ENCODE measurements at regions not wholly inside any gene's neighbourhood (a gene's known extent, or its start where the extent isn't known, plus 50 kb on each side); places are given as distances from the start of the nearest gene placed in this dataset.

- dilution Hi-C loops (cut with MboI; ENCODE audit: extremely low pct_ligation_motif_present, low sequenced_read_pairs): no loop called here
- Histone ChIP-seq H3K79me2 (ENCODE audit: control insufficient read depth, insufficient read depth, low read length) (no peaks in the 10 kb centered on the region), H3K9ac (ENCODE audit: control insufficient read depth, extremely low read depth, insufficient read depth, low read length) (no peak overlapping the region), H2AFZ (ENCODE audit: control insufficient read depth, low read length) (no peak overlapping the region), H3K4me3 (ENCODE audit: control insufficient read depth in 2 of 3, extremely low read depth in 1 of 3, insufficient read depth in 2 of 3, low read depth in 1 of 3, low read length in 3 of 3) (no peak overlapping the region), H3K9me1 (ENCODE audit: control insufficient read depth, extremely low read depth, insufficient read depth, low read length) (no peaks in the 10 kb centered on the region), H3K4me1 (ENCODE audit: control insufficient read depth, extremely low read depth, insufficient read depth, low read length) (no peaks in the 10 kb centered on the region), H3K9me3 (ENCODE audit: control insufficient read depth, low read depth, low read length) (no peaks in the 10 kb centered on the region), H3K36me3 (ENCODE audit: control insufficient read depth in 2 of 2, extremely low read depth in 1 of 2, insufficient read depth in 2 of 2, low read length in 2 of 2) (no peaks in the 10 kb centered on the region), H3K4me2 (ENCODE audit: control insufficient read depth, extremely low read depth, insufficient read depth, low read depth, low read length) (no peak overlapping the region), H3K27me3 (ENCODE audit: control insufficient read depth, extremely low read depth, insufficient read depth, low read length) (no peaks in the 10 kb centered on the region), H4K20me1 (ENCODE audit: control insufficient read depth, extremely low read depth, insufficient read depth, low read length) (no peaks in the 10 kb centered on the region), H3K27ac (ENCODE audit: control insufficient read depth, insufficient read depth, low read length) (no peak overlapping the region)
- TF ChIP-seq CTCF (optimal IDR thresholded peaks at IDR 0.05 in 1 of 3, IDR thresholded peaks at IDR 0.05 in 1 of 3, conservative IDR thresholded peaks at IDR 0.05 in 1 of 3; ENCODE audit: extremely low read depth in 1 of 3, insufficient read depth in 2 of 3, low read length in 3 of 3) (no peak), EZH2 (IDR thresholded peaks at IDR 0.05; ENCODE audit: low read length) (no peak)
- DNase-seq (ENCODE audit: low read depth, low spot score) (no peak), FAIRE-seq (no peak)
Observed at GRCh38 chrX:137198040-137198439, 164.2 kb upstream of the GPR101 start.

DNA sequence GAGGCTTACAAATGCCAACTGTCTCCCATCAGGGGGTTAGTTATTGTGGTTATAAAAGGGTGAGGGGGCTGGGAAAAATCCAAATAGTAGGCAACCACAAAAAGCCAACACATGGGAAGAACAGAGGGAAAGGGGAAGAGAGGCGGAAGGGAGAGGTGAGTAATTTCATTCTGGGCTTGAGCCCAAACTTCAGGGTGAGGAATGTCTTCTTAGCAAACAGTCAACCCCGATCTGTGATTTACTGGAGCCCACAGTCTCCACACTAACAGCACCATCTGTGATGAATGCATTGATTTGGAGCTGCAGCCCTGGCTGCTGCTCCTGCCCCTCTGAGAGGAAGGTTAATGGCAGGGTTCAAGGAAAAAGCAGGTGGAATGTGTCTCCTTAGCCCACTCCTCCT lies 162.2 kb upstream of the GPR101 start:
- Histone ChIP-seq H2AFZ (ENCODE audit: control insufficient read depth, low read length) (no peak overlapping the region), H4K20me1 (ENCODE audit: control insufficient read depth, extremely low read depth, insufficient read depth, low read length) (no peaks in the 10 kb centered on the region), H3K79me2 (ENCODE audit: control insufficient read depth, insufficient read depth, low read length) (no peaks in the 10 kb centered on the region), H3K9ac (ENCODE audit: control insufficient read depth, extremely low read depth, insufficient read depth, low read length) (no peak overlapping the region), H3K27ac (ENCODE audit: control insufficient read depth, insufficient read depth, low read length) (no peak overlapping the region), H3K4me2 (ENCODE audit: control insufficient read depth, extremely low read depth, insufficient read depth, low read depth, low read length) (no peak overlapping the region), H3K9me1 (ENCODE audit: control insufficient read depth, extremely low read depth, insufficient read depth, low read length) (no peaks in the 10 kb centered on the region), H3K4me1 (ENCODE audit: control insufficient read depth, extremely low read depth, insufficient read depth, low read length) (no peaks in the 10 kb centered on the region), H3K4me3 (ENCODE audit: control insufficient read depth in 2 of 3, extremely low read depth in 1 of 3, insufficient read depth in 2 of 3, low read depth in 1 of 3, low read length in 3 of 3) (no peak overlapping the region), H3K27me3 (ENCODE audit: control insufficient read depth, extremely low read depth, insufficient read depth, low read length) (no peaks in the 10 kb centered on the region), H3K36me3 (ENCODE audit: control insufficient read depth in 2 of 2, extremely low read depth in 1 of 2, insufficient read depth in 2 of 2, low read length in 2 of 2) (no peaks in the 10 kb centered on the region), H3K9me3 (ENCODE audit: control insufficient read depth, low read depth, low read length) (no peaks in the 10 kb centered on the region)
- no peak for DNase-seq (ENCODE audit: low read depth, low spot score)
- FAIRE-seq: no peak
- TF ChIP-seq CTCF (optimal IDR thresholded peaks at IDR 0.05 in 1 of 3, IDR thresholded peaks at IDR 0.05 in 1 of 3, conservative IDR thresholded peaks at IDR 0.05 in 1 of 3; ENCODE audit: extremely low read depth in 1 of 3, insufficient read depth in 2 of 3, low read length in 3 of 3): no peak
- TF ChIP-seq EZH2 (IDR thresholded peaks at IDR 0.05; ENCODE audit: low read length): no peak
- dilution Hi-C loops (cut with MboI; ENCODE audit: extremely low pct_ligation_motif_present, low sequenced_read_pairs): no loop called here

Measured in keratinocyte (primary cell).